Mucosa of descending colon (tissue), 3 donors: ENCODE measurements at regions not wholly inside any gene's neighbourhood (a gene's known extent, or its start where the extent isn't known, plus 50 kb on each side); places are given as distances from the start of the nearest gene placed in this dataset.

ENCODE experiments used
- ATAC-seq: fragments of 200-7000 bp; cut with Tn5 transposase; one replicate; pipeline ENCODE4 v1.9.1; 2020; ENCODE audit warnings: mild to moderate bottlenecking, moderate library complexity
- DNase-seq, 3 donors: peaks; one replicate each; pipeline ENCODE4 v3.0.0-alpha.2; 2020
- H3K36me3 ChIP-seq: fragments of 200-600 bp; one replicate; pipeline ENCODE4 v1.8.0; 2021; ENCODE audit warnings: low read depth, mild to moderate bottlenecking
- H3K4me1 ChIP-seq: fragments of 200-600 bp; one replicate; pipeline ENCODE4 v1.8.0; 2021; ENCODE audit warnings: low read depth, mild to moderate bottlenecking
- H3K4me3 ChIP-seq: fragments of 200-600 bp; one replicate; pipeline ENCODE4 v1.8.0; 2021; ENCODE audit warnings: mild to moderate bottlenecking
- H3K9me3 ChIP-seq: fragments of 200-600 bp; one replicate; pipeline ENCODE4 v1.8.0; 2021; ENCODE audit warnings: mild to moderate bottlenecking
- CTCF ChIP-seq: fragments of 200-600 bp; IDR thresholded peaks from one replicate; pipeline ENCODE4 v1.8.0; 2022; ENCODE audit warnings: antibody characterized with exemption, mild to moderate bottlenecking
- intact Hi-C, 2 donors: fragments of 100-400 bp; cut with DNase I in 1 of 2; cut with micrococcal nuclease in 1 of 2; formaldehyde crosslinking; loops; one replicate each; pipeline versions ENCODE4 v1.11.0 to v1.11.1; 2022; cut with DNase I, micrococcal nuclease
- donor health status: DM: no; HTN: no; CAD: no; lungs with moderate emphysema.
- donor health status: DM: no; HTN: no; CAD: no.
- donor health status: DM: no; HTN: yes; CAD: no.

- intact Hi-C loops: no loop called here
- no peak for ATAC-seq
- Histone ChIP-seq H3K4me1 (no peaks in the 10 kb centered on the region), H3K4me3 (no peak overlapping the region), H3K36me3 (no peaks in the 10 kb centered on the region), H3K9me3 (no peaks in the 10 kb centered on the region)
- no peak for TF ChIP-seq CTCF
- no peak for DNase-seq
Measured at GRCh38 chr1:81144240-81144825, 656.4 kb upstream of the ADGRL2 start.

DNA sequence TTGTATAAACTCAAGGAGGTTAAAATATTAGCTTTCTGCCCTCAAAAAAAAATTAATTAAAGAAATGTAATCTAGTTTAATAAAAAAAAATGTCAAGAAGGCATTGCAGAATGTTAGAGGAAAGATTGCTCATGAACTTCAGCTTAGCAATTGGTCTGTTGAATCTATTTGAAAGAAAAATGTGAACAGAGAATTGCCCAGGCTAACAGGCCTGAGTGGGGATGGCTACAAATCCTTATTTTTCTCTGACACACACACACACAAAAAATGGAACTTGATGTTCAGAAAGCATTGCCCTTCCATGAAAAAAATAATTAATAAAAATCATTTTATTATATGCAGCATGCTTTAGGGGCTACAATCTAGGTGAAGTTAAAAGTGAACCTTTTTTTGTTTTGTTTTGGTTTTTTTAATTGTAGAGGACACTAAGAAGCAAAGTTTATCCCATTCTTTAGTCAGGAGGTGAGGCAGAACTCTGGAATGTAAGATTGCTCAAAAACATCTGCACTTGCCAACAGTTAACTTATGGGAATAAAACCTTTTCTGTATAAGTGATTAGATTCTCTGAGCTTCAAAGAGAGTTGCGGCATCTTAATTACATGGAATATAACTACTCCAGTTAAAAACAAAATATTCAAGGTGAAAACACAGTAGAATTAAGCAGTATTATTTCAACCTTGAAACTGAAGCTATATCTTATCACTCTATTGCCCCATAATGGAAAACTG, 658.5 kb upstream of the ADGRL2 start:
- no peak for ATAC-seq
- no peak for DNase-seq
- intact Hi-C loops: no loop called here

GRCh38 chr1:81135524-81135923, 665.2 kb upstream of the ADGRL2 start:
- no peak for TF ChIP-seq CTCF
- Histone ChIP-seq H3K4me1 (no peaks in the 10 kb centered on the region), H3K9me3 (no peaks in the 10 kb centered on the region), H3K36me3 (no peaks in the 10 kb centered on the region), H3K4me3 (no peak overlapping the region)
- intact Hi-C loops: no loop called here
- no peak for DNase-seq
- no peak for ATAC-seq

More for the DNA sequence above, 658.5 kb upstream of the ADGRL2 start:
- Histone ChIP-seq H3K36me3 (no peaks in the 10 kb centered on the region), H3K4me1 (no peaks in the 10 kb centered on the region), H3K9me3 (no peaks in the 10 kb centered on the region), H3K4me3 (no peak overlapping the region)
- TF ChIP-seq CTCF: no peak

- Histone ChIP-seq H3K4me1 (no peaks in the 10 kb centered on the region), H3K9me3 (no peaks in the 10 kb centered on the region), H3K36me3 (no peaks in the 10 kb centered on the region), H3K4me3 (no peak overlapping the region)
- ATAC-seq: no peak
- DNase-seq: no peak
- TF ChIP-seq CTCF: no peak
- intact Hi-C loops: no loop called here
Measured at GRCh38 chr1:81129776-81130175, 671.0 kb upstream of the ADGRL2 start.

DNA sequence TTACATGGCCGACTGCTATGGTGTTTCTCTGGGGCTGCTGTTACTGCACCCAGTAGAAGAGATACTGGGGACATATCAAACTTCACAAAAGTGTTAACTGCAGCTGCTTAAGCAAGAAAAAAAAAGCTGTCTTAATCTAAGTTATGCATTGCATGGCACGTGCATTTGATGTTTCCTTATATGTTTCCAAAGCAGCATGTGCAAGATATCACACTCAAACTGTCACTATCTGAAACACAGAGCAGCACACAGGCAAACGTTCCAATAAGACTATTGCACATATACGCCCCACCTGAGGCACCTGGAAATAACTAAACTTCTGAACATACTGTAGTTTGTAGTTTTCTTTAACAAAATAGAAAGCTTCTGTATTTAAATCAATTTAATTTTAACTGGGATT, 671.4 kb upstream of the ADGRL2 start:
- no peak overlapping the region for H3K4me3 ChIP-seq
- no peaks in the 10 kb centered on the region for H3K9me3 ChIP-seq
- no peak for DNase-seq
- no peaks in the 10 kb centered on the region for H3K4me1 ChIP-seq
- intact Hi-C loops: no loop called here
- no peak for TF ChIP-seq CTCF
- H3K36me3 ChIP-seq: no peaks in the 10 kb centered on the region
- no peak for ATAC-seq
